HepG2 (cell line): ENCODE measurements at regions not wholly inside any gene's neighbourhood (a gene's known extent, or its start where the extent isn't known, plus 50 kb on each side); places are given as distances from the start of the nearest gene placed in this dataset.

Experiments used
- FOSL2 ChIP-seq: sonication (generic); formaldehyde crosslinking; IDR thresholded peaks from 2 replicates; pipeline ENCODE4 v1.4.0; 2020; ENCODE audit warnings: missing genetic modification reagents
- SRSF4 ChIP-seq: fragments of 200-400 bp; formaldehyde crosslinking; IDR thresholded peaks from one replicate; pipeline ENCODE4 v1.6.1; 2018; ENCODE audit warnings: mild to moderate bottlenecking, low read depth, low read length, moderate library complexity; ENCODE audit not compliant: poor library complexity, severe bottlenecking
- TEAD2 ChIP-seq: sonication (generic); formaldehyde crosslinking; IDR thresholded peaks from 2 replicates; pipeline ENCODE4 v1.9.0; 2021; ENCODE audit warnings: missing genetic modification reagents

- TF ChIP-seq TEAD2 (CRISPR knock-in tag): no peak
- TF ChIP-seq FOSL2: no peak
- TF ChIP-seq SRSF4: no peak
These were observed 1057.3 kb downstream of the ADGRL2 start for GRCh38 chr1:82858031-82858430.
